Liver (tissue), 3 donors: ENCODE measurements at regions not wholly inside any gene's neighbourhood (a gene's known extent, or its start where the extent isn't known, plus 50 kb on each side); places are given as distances from the start of the nearest gene placed in this dataset.

ENCODE experiments used
- GABPA ChIP-seq, 2 donors: IDR thresholded peaks in 1 of 2; conservative IDR thresholded peaks in 1 of 2; 2 replicates each; pipeline ENCODE4 v1.6.1; 2016; ENCODE audit warnings: antibody characterized with exemption in 2 of 2, mild to moderate bottlenecking in 1 of 2, moderate library complexity in 1 of 2
- JUND ChIP-seq, 2 donors: IDR thresholded peaks; 2 replicates each; pipeline ENCODE4 v1.6.1; 2016; ENCODE audit warnings: antibody characterized with exemption in 2 of 2
- NR2F2 ChIP-seq: IDR thresholded peaks from 2 replicates; pipeline ENCODE4 v1.6.1; 2016; ENCODE audit warnings: antibody characterized with exemption
- TF ChIP-seq, protein P1 (sequence below): IDR thresholded peaks from 2 replicates; pipeline ENCODE4 v1.6.1; 2016; ENCODE audit warnings: antibody characterized with exemption
- TF ChIP-seq, protein P2 (sequence below): fragments of 150-350 bp; IDR thresholded peaks from 2 replicates; pipeline ENCODE4 v1.5.1; 2017; ENCODE audit warnings: improper control_type of control experiment, low read depth, low read length; ENCODE audit not compliant: missing input control
- donor health status: healthy.
- donor health status: healthy.

GRCh38 chr6:151757506-151757955 is 50.0 kb upstream of the ESR1 start:
- TF ChIP-seq, protein P1, sequence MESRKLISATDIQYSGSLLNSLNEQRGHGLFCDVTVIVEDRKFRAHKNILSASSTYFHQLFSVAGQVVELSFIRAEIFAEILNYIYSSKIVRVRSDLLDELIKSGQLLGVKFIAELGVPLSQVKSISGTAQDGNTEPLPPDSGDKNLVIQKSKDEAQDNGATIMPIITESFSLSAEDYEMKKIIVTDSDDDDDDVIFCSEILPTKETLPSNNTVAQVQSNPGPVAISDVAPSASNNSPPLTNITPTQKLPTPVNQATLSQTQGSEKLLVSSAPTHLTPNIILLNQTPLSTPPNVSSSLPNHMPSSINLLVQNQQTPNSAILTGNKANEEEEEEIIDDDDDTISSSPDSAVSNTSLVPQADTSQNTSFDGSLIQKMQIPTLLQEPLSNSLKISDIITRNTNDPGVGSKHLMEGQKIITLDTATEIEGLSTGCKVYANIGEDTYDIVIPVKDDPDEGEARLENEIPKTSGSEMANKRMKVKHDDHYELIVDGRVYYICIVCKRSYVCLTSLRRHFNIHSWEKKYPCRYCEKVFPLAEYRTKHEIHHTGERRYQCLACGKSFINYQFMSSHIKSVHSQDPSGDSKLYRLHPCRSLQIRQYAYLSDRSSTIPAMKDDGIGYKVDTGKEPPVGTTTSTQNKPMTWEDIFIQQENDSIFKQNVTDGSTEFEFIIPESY, result no peak
- TF ChIP-seq GABPA (IDR thresholded peaks at IDR 0.05 in 1 of 2, conservative IDR thresholded peaks at IDR 0.05 in 1 of 2) (no peak), NR2F2 (no peak), JUND (IDR thresholded peaks at IDR 0.05) (peak in 1 of 2 donors; percentile 8)
- TF ChIP-seq, protein P2, sequence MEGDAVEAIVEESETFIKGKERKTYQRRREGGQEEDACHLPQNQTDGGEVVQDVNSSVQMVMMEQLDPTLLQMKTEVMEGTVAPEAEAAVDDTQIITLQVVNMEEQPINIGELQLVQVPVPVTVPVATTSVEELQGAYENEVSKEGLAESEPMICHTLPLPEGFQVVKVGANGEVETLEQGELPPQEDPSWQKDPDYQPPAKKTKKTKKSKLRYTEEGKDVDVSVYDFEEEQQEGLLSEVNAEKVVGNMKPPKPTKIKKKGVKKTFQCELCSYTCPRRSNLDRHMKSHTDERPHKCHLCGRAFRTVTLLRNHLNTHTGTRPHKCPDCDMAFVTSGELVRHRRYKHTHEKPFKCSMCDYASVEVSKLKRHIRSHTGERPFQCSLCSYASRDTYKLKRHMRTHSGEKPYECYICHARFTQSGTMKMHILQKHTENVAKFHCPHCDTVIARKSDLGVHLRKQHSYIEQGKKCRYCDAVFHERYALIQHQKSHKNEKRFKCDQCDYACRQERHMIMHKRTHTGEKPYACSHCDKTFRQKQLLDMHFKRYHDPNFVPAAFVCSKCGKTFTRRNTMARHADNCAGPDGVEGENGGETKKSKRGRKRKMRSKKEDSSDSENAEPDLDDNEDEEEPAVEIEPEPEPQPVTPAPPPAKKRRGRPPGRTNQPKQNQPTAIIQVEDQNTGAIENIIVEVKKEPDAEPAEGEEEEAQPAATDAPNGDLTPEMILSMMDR, result no peak
